ENCODE measurements at regions not wholly inside any gene's neighbourhood (a gene's known extent, or its start where the extent isn't known, plus 50 kb on each side); places are given as distances from the start of the nearest gene placed in this dataset.
"Not testable (repeated sequence)": the region's sequence is repeated elsewhere in the genome, so short reads cannot be mapped to it uniquely, and the experiment has no call there.

GRCh38 chr16:21389860-21390259, 111.8 kb upstream of the CRYM start:
- TF ChIP-seq, protein P1, sequence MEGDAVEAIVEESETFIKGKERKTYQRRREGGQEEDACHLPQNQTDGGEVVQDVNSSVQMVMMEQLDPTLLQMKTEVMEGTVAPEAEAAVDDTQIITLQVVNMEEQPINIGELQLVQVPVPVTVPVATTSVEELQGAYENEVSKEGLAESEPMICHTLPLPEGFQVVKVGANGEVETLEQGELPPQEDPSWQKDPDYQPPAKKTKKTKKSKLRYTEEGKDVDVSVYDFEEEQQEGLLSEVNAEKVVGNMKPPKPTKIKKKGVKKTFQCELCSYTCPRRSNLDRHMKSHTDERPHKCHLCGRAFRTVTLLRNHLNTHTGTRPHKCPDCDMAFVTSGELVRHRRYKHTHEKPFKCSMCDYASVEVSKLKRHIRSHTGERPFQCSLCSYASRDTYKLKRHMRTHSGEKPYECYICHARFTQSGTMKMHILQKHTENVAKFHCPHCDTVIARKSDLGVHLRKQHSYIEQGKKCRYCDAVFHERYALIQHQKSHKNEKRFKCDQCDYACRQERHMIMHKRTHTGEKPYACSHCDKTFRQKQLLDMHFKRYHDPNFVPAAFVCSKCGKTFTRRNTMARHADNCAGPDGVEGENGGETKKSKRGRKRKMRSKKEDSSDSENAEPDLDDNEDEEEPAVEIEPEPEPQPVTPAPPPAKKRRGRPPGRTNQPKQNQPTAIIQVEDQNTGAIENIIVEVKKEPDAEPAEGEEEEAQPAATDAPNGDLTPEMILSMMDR (IDR thresholded peaks at IDR 0.05) = not testable (repeated sequence)
- TF ChIP-seq RCOR1 (IDR thresholded peaks at IDR 0.05; ENCODE audit: low read length); EP300 (IDR thresholded peaks at IDR 0.05; ENCODE audit: borderline replicate concordance in 1 of 2, low read depth in 1 of 2, low read length in 1 of 2); SMC3 (IDR thresholded peaks at IDR 0.05; ENCODE audit: low read depth, low read length); RAD21 (IDR thresholded peaks at IDR 0.05; ENCODE audit: low read length): not testable (repeated sequence)
- TF ChIP-seq, protein P2, sequence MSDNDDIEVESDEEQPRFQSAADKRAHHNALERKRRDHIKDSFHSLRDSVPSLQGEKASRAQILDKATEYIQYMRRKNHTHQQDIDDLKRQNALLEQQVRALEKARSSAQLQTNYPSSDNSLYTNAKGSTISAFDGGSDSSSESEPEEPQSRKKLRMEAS (IDR thresholded peaks at IDR 0.05; ENCODE audit: low read depth) = not testable (repeated sequence)

Measured in SK-N-SH (cell line).